ENCODE measurements at regions not wholly inside any gene's neighbourhood (a gene's known extent, or its start where the extent isn't known, plus 50 kb on each side); places are given as distances from the start of the nearest gene placed in this dataset.

- no peak for TF ChIP-seq CTCF (IDR thresholded peaks at IDR 0.05)
- no peak for TF ChIP-seq EZH2 (IDR thresholded peaks at IDR 0.05)
These were observed 202.2 kb downstream of the EXOC5 start for GRCh38 chr14:57066463-57066862.

Measured in neural progenitor cell (in vitro differentiated cells).